NAMALWA (cell line): ENCODE measurements at regions not wholly inside any gene's neighbourhood (a gene's known extent, or its start where the extent isn't known, plus 50 kb on each side); places are given as distances from the start of the nearest gene placed in this dataset.
A peak's percentile ranks its signal among the peaks of the same experiment; 100 is the strongest.

Source experiments
- DNase-seq: peaks from one replicate; pipeline ENCODE4 v3.0.0-alpha.2; 2015; ENCODE audit warnings: low spot score

DNA sequence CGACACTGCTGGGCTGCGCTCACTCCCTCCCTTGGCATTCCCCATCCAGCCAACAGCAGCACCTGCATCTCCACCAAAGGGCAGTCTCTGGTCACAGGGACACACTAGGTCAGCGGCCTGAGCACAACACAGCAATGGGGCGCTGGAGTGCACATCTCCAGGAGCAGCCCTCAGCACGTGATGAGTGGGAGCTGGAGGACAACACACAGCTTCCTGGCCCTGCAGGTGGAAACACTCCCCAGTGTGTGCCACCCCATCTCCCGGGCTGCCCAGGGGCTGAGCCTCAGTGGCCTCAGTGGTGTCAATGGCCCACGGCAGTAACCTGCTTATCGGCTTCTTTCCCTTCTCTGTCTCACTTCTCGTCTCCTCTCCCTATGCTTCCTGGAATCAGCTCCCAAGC, 96.8 kb upstream of the VSTM2B start:
- no peak for DNase-seq

DNA sequence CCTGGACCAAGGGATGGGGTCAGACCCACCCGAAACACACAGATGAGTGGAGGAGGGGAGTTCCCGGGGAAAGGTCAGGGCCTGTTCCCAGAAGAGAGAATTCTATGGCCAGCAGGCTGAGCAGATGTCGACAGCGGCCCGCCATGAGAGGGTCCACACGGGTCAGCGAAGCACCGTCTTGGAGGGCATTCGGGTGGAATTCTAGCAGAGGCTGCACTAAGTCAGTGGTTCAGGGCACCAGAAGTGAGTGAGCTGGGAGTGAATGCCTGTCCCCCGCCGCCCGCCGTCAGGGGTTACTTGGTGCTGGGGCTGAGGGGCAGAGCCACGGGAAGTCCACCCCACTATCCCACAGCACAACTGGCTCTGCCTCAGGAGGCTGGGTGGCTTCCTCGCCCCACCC, 96.2 kb upstream of the VSTM2B start:
- no peak for DNase-seq

DNA sequence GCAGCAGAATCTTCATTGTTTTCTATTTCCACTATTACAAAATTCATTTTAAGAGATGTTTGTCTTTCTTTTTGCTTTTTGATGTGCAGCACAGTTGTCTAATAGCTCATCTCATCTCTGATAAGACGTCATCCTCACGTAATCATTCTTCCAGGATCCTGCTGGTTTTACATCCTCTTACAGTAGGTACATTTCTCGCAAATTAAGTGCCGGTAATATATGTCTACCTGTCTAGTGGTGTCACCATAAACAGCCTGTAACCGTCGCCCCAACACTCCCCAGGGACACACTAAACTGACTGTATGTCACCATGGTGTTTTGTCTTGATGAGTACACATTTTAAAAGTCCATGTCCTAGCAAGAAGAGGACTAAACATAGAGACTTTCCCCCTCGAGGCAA, 94.5 kb upstream of the VSTM2B start:
- DNase-seq = no peak

DNA sequence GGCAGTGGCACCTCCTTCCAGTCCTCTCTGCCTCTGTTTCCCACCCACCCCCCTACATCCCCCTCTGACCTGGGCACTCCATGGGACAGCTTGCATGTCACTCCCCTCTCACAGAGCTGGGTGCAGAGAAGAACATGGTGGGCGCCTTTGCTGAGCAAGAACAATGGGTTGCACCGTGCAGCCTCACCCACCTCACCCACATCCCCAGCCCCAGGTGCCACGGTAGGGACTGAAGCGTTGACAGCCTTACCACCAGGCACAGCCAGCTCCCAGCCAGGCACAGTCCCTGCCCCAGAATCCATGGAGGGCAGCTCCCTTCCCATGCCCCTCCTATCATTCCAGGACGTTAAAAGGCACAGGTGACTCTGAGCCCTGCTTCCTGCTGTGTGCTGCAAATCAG, 93.1 kb upstream of the VSTM2B start:
- DNase-seq = no peak

DNA sequence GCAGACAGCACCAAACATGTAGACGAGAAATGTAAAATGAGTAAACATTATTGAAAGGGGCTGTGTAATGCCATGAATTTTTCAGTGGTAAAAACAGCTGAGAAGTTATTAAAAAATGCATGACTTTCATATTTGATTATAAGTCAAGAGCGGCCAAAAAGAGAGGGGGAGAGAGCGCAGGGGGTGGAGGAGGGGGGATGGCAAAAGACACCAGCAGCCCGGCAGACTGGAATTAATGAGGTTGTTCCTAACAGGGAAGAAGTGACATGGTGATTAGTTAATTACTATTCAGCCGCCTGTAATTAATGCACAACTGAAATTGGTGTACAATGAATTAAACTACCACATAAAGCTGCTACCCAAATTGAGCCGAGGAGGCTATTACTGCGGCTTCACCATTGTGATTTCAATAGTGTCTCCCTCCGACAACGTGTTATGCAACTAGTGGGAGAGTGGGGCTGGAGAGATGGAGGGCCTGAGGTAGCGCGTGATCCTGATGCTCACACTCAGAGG, 89.1 kb upstream of the VSTM2B start:
- DNase-seq = no peak

DNA sequence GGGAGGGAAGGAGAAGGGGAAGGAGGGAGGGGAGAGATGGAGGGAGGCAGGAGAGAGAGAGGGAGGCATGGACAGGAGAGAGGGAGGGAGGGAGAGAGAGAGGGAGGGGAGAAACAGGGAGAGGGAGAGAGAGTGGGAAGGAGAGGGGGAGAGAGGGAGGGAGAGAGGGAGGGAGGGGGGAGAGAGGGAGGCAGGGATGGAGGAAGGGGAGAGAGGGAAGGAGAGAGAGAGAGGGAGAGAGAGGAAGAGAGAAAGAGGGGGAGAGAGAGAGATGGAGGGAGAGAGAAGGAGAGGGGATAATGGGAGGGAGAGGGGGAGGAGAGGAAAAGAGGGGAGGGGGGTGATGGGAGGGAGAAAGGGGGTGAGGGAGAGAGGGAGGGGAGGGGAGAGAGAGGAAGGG, 86.8 kb upstream of the VSTM2B start:
- no peak for DNase-seq

DNA sequence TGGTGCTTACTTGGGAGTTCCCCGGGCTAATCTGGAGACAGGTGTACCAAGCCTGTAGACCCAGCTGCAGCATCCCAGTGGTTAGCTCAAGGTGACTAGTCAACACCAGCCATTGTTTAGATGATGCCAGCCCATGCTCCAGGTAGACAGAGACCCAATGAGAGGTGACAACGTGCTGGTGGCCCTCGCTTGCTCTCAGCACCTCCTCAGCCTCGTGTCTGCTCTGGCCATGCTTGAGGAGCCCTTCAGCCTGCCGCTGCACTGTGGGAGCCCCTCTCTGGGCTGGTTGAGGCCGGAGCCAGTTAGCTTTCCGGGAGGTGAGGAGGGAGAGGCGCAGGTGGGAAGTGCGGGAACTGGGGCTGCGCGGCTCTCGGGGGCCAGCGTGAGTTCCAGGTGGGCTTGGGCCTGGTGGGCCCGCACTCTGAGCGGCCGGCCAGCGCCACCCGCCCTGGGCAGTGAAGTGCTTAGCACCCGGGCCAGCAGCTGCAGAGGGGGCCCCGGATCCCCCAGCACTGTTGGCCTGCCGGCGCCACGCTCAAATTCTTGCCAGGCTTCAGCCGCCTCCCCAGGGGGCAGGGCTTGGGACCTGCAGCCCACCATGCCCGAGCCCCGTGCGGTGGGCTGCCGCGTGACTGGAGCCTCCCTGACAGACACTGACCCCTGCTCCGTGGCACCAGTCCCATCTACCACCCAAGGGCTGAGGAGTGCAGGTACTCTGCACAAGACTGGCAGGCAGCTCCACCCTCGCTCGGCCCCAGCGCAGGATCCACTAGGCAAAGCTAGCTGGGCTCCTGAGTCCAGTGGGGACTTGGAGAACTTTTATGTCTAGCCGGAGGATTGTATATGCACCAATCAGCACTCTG, 85.9 kb upstream of the VSTM2B start:
- DNase-seq = no peak

DNA sequence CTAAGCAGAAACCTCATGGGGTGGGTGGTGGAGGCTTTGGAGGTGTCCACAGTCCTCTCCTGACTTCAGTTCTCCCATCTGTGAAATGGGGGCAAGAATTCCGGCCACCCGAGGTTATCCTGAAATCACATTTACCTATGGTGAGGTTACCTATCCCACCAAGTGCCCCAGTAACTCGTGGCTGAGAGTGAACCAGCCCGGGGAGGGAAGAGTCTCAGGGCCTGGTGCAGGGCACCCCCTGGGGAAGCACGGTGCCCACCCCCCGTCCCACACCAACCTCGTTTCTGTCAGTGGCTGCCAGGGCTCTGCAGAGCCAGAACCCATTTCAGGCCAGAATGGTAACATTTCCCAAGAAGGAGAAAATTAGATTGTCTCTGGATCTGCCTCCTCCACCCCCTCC, 83.7 kb upstream of the VSTM2B start:
- DNase-seq = no peak

DNA sequence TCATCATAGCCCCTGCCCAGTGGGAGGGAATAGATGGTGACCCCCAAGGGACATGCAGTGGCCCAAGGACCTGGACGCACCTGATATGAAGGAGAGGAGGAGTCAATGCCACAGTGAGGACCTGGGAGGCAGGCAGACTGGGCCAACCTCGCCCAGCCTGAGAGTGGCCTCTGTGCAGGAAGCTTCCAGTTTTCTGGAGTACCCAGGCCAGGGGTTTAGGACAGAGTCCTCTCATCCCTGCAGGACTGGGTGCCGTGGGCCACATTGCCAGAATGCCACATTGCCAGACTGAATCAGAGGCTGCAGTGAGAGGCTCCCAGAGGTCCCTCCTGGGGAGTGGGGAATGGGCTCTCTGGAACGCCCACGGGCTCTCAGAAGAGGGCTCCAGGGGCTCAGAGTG, 82.9 kb upstream of the VSTM2B start:
- no peak for DNase-seq

DNA sequence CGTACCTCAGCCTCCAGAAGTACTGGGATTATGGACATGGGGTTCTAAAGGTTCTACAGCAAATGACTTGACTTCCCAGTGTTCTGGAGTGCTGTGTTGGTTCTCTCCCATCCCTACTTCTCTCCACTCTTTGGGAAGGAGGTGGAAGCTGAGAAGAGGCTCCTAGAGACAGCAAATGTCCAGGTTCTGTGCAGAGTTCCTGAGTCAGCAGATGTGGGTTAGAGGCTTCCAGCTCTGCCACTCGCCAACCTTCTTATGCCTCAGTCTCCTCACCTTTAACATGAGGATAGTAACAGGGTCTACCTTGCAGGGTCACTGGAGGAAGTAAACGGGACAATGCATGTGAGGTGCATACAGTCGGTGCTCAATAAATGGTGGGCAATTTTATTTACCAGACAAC, 80.5 kb upstream of the VSTM2B start:
- DNase-seq = no peak

DNA sequence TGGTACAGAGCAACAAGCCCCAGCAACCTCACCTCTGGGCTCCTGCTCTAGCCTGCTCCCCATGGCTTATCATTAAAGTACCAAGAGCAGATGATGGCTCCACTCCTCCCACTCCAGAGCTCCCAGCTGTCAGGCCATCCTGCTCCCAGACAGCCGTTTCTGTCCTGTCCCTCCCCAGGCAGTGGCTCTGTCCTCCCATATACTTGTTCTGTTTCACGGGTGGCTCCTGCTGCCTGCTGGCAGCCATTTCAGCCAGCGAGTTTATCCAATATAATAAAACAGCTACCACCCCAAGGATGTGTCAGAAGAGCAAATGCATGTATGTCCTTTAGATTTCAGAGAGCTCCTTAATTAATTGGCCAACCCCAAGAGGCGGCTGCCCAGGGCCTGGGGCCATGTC, 79.4 kb upstream of the VSTM2B start:
- DNase-seq = no peak

DNA sequence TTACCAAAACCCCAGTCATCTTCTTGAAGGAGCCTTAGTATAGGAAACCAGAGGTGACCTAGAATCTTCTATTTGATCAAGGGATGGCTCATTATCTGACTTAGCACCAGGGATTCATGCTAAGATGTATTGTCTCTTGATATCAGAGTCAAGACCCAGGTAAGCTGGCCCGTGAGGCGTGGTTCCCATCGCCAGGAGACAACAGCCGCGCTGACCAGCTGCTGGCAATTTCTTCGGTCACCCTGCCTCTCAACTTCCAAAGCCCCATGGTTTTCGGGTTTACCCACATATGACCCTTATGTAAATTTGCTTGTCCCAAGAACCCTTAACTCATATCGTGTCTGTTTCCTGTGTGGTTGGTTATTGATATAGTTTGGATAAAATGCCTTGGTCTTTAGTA, 77.7 kb upstream of the VSTM2B start:
- DNase-seq = no peak

DNA sequence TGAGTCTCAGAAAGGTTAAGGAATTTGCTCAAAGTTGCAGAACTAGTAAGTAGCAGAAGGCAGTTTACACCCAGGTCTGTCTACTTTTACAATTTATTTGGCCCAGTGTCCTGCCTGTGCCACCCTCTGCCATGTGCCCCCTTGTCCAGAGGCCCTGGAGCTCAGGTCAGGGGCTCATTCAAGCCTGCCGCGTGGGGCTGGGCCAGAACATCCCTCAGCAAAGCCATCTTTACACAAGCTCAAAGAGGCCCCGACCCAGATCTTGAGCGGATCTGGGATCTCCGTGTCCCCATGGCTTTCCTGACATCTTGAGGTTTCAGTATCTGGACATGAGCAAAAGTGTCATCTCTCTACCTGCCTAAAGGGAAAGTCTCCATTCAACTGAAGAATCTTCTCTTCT, 76.4 kb upstream of the VSTM2B start:
- DNase-seq = no peak

DNA sequence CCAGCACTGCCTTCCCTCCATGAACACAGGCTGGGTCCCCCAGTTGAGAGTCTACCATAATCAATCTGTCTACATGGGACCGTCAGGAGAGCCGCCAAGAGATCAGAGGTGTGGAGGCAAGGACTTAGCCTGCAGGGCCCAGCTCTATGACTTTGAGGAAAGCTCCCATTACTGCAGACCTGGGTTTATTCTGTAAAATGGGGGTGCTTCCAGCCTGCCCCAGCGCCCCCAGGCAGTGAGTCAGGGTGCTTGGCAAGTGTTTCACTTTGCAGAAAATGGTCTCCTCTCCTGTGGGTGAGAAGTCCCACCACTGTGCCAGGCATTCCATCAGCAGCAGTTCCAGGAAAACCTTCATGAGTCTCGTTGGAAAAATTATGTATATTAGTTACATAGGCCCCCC, 75.5 kb upstream of the VSTM2B start:
- DNase-seq = no peak

DNA sequence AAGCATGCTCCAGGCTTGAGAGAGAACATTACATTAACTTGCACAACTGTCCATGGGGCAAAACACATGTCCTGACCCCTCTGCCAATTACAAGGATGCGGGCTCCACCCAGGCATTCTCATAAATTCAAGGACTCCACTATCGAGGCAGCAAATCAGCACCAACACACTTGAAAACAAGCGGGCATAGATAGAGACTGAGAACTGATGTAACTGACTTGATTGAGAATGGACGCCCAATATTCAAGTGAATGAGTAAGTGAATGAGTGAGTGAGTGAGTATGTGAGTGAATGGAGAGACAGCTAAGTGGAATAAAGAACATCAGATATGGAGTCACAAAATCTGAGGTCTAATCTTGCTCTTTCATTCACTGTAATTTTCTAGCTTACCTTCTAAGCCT, 75.0 kb upstream of the VSTM2B start:
- DNase-seq = no peak

DNA sequence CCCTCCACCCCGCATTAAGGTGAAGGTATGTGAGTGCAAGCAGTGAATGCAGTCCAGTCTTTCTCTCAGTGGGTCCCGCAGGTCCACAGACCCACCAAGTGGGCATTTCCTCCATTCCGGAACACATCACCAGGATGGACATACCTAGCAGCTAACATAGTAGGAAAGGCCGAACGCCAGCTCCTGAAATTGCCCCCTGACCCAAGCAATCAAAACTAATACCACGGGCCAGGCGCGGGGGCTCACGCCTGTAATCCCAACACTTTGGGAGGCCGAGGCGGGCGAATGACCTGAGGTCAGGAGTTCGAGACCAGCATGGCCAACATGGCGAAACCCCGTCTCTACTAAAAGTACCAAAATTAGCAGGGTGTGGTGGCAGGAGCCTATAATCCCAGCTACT, 71.7 kb upstream of the VSTM2B start:
- DNase-seq = no peak

DNA sequence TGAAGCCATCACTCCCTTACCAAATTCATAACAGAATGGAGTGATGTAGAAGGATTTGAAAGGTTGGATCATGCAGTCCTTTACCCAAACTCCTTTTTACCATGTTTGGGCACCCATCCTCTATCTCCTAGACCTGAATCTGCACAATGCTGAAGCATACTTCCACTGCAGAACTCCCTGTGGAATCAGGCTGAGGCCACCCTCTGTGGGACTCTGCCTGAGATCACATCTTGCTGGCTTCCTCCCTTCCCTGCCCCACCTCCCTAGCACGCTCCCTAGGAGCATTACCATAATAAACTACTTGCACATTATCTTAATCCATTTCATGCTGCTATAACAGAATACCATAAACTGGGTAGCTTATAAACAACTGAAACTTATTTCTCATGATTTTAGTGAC, 68.4 kb upstream of the VSTM2B start:
- DNase-seq = no peak

DNA sequence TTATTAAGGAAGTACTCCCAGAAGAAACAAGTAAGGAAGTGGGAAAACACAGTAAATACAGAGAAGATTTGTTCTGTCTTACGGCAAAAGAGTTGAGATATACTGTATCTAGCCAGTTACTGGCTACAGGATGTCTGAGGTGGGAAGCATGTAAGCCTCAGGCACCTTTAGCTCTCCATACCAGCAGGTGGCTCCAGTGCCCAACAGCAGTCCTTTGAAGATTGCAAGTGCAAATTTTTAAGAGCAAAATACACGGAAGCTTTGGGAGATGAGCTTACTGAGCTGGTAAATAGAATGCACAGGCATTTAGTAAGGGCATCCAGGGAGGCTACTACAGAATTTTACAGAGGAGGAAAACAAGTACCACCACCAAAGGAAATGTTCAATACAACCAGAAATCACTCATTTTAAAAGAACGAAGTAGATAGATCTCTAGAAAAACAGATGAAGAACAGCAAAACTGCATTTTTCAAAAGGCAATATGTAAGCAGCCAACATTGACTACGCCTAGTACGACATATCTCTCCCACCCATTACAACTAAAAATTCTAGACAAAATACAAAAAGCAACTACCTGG, 57.9 kb upstream of the VSTM2B start:
- DNase-seq = peak; percentile 45

DNA sequence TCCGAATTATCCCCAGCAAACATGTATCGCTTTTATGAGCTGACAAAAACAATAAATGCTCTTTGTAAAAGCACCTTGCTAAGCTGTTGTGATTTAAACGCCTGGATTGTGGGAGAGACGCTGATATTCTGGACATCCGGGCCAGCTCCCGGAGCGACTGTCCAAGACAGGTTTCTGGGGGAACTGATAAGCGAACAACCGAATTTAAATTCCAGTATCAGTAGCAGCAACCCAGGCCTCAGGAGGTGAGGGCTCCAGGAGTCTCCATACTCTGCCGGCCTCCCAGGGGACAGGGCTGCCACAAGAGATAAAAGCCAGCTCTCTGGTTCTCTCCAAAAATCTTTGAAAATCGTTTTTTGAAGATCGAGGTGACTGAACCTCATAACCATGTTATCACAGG, 50.3 kb upstream of the VSTM2B start:
- DNase-seq = no peak
